ENCODE measurements at regions not wholly inside any gene's neighbourhood (a gene's known extent, or its start where the extent isn't known, plus 50 kb on each side); places are given as distances from the start of the nearest gene placed in this dataset.

DNA sequence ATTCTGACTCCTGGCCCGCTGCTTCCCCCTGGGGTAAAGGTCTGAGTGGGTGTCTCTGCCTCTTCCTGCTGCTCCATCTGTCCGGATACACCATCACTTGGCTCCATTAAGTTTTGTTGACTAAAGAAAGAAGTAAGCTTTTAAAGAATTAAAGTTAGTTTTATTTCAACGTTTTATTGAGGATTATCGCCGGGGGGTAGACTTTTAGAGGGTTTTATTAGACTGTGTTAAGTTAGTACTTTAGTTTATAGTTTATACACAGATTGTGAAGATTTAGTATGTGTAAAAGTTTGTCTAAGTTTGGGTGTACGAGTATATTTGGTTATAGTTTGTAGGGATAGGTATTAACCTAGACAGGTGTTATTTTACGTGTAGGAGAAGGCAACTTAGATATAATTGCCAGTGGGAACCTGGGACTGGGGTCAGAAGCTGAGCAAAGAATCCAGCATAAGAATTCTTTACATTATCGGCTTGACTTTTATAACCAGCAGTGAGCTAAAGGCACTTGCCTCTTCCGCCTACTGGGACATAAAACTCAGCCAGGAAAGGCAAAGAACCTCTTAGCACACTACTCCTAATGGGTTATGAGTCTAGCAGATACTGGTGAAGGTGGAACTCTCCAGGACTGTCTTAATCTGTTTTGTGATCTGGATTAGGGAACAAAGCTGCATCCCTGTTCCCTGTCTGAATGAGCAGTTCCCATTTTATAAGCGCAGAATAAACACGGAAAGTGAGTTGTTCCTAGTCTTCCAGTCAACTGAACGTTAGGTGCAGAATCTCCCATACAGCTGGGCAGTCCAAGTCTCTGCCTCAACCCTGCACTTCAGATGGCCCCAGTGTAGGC is 131.3 kb downstream of the FAM43A start:
- H3K36me3 Mint-ChIP-seq (ENCODE audit: low read depth), result no peaks in the 10 kb centered on the region
- Histone ChIP-seq H3K36me3 (ENCODE audit: insufficient read depth) (no peaks in the 10 kb centered on the region), H3K4me3 (no peak overlapping the region), H3K27me3 (ENCODE audit: insufficient read depth) (no peaks in the 10 kb centered on the region), H2AFZ (no peak overlapping the region), H3K27ac (ENCODE audit: low read depth) (no peak overlapping the region), H3F3A (replicated peaks; ENCODE audit: low read depth) (no peaks in the 10 kb centered on the region), H4K20me1 (replicated peaks; ENCODE audit: insufficient read depth) (no peaks in the 10 kb centered on the region; the same call in 1 of the 2 replicates), H3K9me2 (ENCODE audit: insufficient read depth) (no peaks in the 10 kb centered on the region), H3K4me2 (no peak overlapping the region), H3K79me2 (replicated peaks; ENCODE audit: insufficient read depth) (no peaks in the 10 kb centered on the region), H3K4me1 (ENCODE audit: insufficient read depth) (no peaks in the 10 kb centered on the region)
- TF ChIP-seq, protein P1, sequence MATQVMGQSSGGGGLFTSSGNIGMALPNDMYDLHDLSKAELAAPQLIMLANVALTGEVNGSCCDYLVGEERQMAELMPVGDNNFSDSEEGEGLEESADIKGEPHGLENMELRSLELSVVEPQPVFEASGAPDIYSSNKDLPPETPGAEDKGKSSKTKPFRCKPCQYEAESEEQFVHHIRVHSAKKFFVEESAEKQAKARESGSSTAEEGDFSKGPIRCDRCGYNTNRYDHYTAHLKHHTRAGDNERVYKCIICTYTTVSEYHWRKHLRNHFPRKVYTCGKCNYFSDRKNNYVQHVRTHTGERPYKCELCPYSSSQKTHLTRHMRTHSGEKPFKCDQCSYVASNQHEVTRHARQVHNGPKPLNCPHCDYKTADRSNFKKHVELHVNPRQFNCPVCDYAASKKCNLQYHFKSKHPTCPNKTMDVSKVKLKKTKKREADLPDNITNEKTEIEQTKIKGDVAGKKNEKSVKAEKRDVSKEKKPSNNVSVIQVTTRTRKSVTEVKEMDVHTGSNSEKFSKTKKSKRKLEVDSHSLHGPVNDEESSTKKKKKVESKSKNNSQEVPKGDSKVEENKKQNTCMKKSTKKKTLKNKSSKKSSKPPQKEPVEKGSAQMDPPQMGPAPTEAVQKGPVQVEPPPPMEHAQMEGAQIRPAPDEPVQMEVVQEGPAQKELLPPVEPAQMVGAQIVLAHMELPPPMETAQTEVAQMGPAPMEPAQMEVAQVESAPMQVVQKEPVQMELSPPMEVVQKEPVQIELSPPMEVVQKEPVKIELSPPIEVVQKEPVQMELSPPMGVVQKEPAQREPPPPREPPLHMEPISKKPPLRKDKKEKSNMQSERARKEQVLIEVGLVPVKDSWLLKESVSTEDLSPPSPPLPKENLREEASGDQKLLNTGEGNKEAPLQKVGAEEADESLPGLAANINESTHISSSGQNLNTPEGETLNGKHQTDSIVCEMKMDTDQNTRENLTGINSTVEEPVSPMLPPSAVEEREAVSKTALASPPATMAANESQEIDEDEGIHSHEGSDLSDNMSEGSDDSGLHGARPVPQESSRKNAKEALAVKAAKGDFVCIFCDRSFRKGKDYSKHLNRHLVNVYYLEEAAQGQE (IDR thresholded peaks at IDR 0.05; ENCODE audit: unreplicated experiment), result no peak
- TF ChIP-seq, protein P2, sequence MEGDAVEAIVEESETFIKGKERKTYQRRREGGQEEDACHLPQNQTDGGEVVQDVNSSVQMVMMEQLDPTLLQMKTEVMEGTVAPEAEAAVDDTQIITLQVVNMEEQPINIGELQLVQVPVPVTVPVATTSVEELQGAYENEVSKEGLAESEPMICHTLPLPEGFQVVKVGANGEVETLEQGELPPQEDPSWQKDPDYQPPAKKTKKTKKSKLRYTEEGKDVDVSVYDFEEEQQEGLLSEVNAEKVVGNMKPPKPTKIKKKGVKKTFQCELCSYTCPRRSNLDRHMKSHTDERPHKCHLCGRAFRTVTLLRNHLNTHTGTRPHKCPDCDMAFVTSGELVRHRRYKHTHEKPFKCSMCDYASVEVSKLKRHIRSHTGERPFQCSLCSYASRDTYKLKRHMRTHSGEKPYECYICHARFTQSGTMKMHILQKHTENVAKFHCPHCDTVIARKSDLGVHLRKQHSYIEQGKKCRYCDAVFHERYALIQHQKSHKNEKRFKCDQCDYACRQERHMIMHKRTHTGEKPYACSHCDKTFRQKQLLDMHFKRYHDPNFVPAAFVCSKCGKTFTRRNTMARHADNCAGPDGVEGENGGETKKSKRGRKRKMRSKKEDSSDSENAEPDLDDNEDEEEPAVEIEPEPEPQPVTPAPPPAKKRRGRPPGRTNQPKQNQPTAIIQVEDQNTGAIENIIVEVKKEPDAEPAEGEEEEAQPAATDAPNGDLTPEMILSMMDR (conservative IDR thresholded peaks at IDR 0.05; ENCODE audit: low read depth in 2 of 2), result no peak
- TF ChIP-seq EZH2 (IDR thresholded peaks at IDR 0.05; ENCODE audit: low read depth, unreplicated experiment), result no peak
- no peak for TF ChIP-seq ZNF114 (CRISPR knock-in tag; IDR thresholded peaks at IDR 0.05)
- TF ChIP-seq, protein P3, sequence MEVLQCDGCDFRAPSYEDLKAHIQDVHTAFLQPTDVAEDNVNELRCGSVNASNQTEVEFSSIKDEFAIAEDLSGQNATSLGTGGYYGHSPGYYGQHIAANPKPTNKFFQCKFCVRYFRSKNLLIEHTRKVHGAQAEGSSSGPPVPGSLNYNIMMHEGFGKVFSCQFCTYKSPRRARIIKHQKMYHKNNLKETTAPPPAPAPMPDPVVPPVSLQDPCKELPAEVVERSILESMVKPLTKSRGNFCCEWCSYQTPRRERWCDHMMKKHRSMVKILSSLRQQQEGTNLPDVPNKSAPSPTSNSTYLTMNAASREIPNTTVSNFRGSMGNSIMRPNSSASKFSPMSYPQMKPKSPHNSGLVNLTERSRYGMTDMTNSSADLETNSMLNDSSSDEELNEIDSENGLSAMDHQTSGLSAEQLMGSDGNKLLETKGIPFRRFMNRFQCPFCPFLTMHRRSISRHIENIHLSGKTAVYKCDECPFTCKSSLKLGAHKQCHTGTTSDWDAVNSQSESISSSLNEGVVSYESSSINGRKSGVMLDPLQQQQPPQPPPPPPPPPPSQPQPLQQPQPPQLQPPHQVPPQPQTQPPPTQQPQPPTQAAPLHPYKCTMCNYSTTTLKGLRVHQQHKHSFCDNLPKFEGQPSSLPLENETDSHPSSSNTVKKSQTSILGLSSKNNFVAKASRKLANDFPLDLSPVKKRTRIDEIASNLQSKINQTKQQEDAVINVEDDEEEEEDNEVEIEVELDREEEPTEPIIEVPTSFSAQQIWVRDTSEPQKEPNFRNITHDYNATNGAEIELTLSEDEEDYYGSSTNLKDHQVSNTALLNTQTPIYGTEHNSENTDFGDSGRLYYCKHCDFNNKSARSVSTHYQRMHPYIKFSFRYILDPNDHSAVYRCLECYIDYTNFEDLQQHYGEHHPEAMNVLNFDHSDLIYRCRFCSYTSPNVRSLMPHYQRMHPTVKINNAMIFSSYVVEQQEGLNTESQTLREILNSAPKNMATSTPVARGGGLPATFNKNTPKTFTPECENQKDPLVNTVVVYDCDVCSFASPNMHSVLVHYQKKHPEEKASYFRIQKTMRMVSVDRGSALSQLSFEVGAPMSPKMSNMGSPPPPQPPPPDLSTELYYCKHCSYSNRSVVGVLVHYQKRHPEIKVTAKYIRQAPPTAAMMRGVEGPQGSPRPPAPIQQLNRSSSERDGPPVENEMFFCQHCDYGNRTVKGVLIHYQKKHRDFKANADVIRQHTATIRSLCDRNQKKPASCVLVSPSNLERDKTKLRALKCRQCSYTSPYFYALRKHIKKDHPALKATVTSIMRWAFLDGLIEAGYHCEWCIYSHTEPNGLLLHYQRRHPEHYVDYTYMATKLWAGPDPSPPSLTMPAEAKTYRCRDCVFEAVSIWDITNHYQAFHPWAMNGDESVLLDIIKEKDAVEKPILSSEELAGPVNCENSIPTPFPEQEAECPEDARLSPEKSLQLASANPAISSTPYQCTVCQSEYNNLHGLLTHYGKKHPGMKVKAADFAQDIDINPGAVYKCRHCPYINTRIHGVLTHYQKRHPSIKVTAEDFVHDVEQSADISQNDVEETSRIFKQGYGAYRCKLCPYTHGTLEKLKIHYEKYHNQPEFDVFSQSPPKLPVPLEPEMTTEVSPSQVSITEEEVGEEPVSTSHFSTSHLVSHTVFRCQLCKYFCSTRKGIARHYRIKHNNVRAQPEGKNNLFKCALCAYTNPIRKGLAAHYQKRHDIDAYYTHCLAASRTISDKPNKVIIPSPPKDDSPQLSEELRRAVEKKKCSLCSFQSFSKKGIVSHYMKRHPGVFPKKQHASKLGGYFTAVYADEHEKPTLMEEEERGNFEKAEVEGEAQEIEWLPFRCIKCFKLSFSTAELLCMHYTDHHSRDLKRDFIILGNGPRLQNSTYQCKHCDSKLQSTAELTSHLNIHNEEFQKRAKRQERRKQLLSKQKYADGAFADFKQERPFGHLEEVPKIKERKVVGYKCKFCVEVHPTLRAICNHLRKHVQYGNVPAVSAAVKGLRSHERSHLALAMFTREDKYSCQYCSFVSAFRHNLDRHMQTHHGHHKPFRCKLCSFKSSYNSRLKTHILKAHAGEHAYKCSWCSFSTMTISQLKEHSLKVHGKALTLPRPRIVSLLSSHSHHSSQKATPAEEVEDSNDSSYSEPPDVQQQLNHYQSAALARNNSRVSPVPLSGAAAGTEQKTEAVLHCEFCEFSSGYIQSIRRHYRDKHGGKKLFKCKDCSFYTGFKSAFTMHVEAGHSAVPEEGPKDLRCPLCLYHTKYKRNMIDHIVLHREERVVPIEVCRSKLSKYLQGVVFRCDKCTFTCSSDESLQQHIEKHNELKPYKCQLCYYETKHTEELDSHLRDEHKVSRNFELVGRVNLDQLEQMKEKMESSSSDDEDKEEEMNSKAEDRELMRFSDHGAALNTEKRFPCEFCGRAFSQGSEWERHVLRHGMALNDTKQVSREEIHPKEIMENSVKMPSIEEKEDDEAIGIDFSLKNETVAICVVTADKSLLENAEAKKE (CRISPR knock-in tag; IDR thresholded peaks at IDR 0.05), result no peak
- no peak for TF ChIP-seq POLR2AphosphoS5 (IDR thresholded peaks at IDR 0.05; ENCODE audit: low read depth)
- TF ChIP-seq, protein P4, sequence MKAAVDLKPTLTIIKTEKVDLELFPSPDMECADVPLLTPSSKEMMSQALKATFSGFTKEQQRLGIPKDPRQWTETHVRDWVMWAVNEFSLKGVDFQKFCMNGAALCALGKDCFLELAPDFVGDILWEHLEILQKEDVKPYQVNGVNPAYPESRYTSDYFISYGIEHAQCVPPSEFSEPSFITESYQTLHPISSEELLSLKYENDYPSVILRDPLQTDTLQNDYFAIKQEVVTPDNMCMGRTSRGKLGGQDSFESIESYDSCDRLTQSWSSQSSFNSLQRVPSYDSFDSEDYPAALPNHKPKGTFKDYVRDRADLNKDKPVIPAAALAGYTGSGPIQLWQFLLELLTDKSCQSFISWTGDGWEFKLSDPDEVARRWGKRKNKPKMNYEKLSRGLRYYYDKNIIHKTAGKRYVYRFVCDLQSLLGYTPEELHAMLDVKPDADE (IDR thresholded peaks at IDR 0.05), result no peak
- no peak for TF ChIP-seq JUNB (IDR thresholded peaks at IDR 0.05; ENCODE audit: unreplicated experiment)
- TF ChIP-seq STAT1 (IDR thresholded peaks at IDR 0.05; ENCODE audit: unreplicated experiment), result no peak
- no peak for TF ChIP-seq ZNF331 (CRISPR knock-in tag; IDR thresholded peaks at IDR 0.05; ENCODE audit: low read depth)
- no peak overlapping the region for H3K27ac Mint-ChIP-seq
- no peak overlapping the region for H3K4me3 Mint-ChIP-seq
- H3K4me1 Mint-ChIP-seq, result peaks cover 13% of the 10 kb centered on the region
- ATAC-seq (no peak), DNase-seq (ENCODE audit: low spot score) (no peak)
- peaks cover 7% of the 10 kb centered on the region for H3K27me3 Mint-ChIP-seq (ENCODE audit: insufficient read depth, low read depth, poor library complexity)
- no peaks in the 10 kb centered on the region; the same call in 2 of the 3 replicates for H3K9me3 Mint-ChIP-seq

Measured in GM23338 (cell line).